ENCODE measurements at regions not wholly inside any gene's neighbourhood (a gene's known extent, or its start where the extent isn't known, plus 50 kb on each side); places are given as distances from the start of the nearest gene placed in this dataset.

- DNase-seq = no peak
These were observed 88.0 kb upstream of the MAGEB18 start for GRCh38 chrX:26050099-26050498.

GRCh38 chrX:26070882-26071281, 67.3 kb upstream of the MAGEB18 start:
- no peak for DNase-seq

GRCh38 chrX:26071618-26072017, 66.5 kb upstream of the MAGEB18 start:
- no peak for DNase-seq

GRCh38 chrX:26083093-26083492, 55.0 kb upstream of the MAGEB18 start:
- DNase-seq = no peak
